ENCODE measurements at regions not wholly inside any gene's neighbourhood (a gene's known extent, or its start where the extent isn't known, plus 50 kb on each side); places are given as distances from the start of the nearest gene placed in this dataset.
"Not testable (repeated sequence)": the region's sequence is repeated elsewhere in the genome, so short reads cannot be mapped to it uniquely, and the experiment has no call there.

- no peaks in the 10 kb centered on the region for H3K4me1 ChIP-seq (ENCODE audit: control insufficient read depth in 4 of 4, insufficient read depth in 4 of 4, low read length in 3 of 4)
- H3K27ac ChIP-seq (ENCODE audit: low read depth in 1 of 2, low read length in 2 of 2) = no peak overlapping the region
- H3K27me3 ChIP-seq (ENCODE audit: control insufficient read depth in 4 of 4, insufficient read depth in 4 of 4, low read length in 3 of 4) = no peaks in the 10 kb centered on the region
- H3K36me3 ChIP-seq (ENCODE audit: control insufficient read depth in 4 of 4, insufficient read depth in 3 of 4, low read depth in 1 of 4, low read length in 3 of 4) = no peaks in the 10 kb centered on the region
- H3K4me3 ChIP-seq (ENCODE audit: low read depth in 1 of 3, low read length in 3 of 3) = no peak overlapping the region
- H3K9ac ChIP-seq (ENCODE audit: low read depth in 1 of 2, low read length in 2 of 2) = no peak overlapping the region
- peaks cover 0 to 2% (median 0%) of the 10 kb centered on the region in 4 donors for H3K9me3 ChIP-seq (ENCODE audit: control insufficient read depth in 4 of 4, low read length in 3 of 4)
- no peak for DNase-seq (ENCODE audit: low spot score)
- no peak for TF ChIP-seq RAD21 (IDR thresholded peaks at IDR 0.05)
- no peak for TF ChIP-seq MAX (IDR thresholded peaks at IDR 0.05)
- no peak for TF ChIP-seq EGR1 (IDR thresholded peaks at IDR 0.05; ENCODE audit: low read depth in 2 of 2)
- no peak for TF ChIP-seq REST (IDR thresholded peaks at IDR 0.05)
- no peak for TF ChIP-seq FOXA2 (IDR thresholded peaks at IDR 0.05)
- TF ChIP-seq GABPA (IDR thresholded peaks at IDR 0.05 in 1 of 2, conservative IDR thresholded peaks at IDR 0.05 in 1 of 2) = no peak
- no peak for TF ChIP-seq ZBTB33 (IDR thresholded peaks at IDR 0.05)
- TF ChIP-seq TAF1 (conservative IDR thresholded peaks at IDR 0.05) = no peak
- TF ChIP-seq CTCF (IDR thresholded peaks at IDR 0.05; ENCODE audit: low read depth, low read length, missing input control) = no peak
- no peak for TF ChIP-seq NR2F2 (IDR thresholded peaks at IDR 0.05)
- TF ChIP-seq RXRA (IDR thresholded peaks at IDR 0.05) = no peak
- no peak for TF ChIP-seq HNF4A (conservative IDR thresholded peaks at IDR 0.05)
- TF ChIP-seq SP1 (IDR thresholded peaks at IDR 0.05) = no peak
- no peak for TF ChIP-seq FOXA1 (IDR thresholded peaks at IDR 0.05)
- TF ChIP-seq JUND (IDR thresholded peaks at IDR 0.05) = no peak
- TF ChIP-seq HNF4G (IDR thresholded peaks at IDR 0.05) = no peak
- TF ChIP-seq ATF3 (IDR thresholded peaks at IDR 0.05) = no peak
- TF ChIP-seq YY1 (IDR thresholded peaks at IDR 0.05) = no peak
- WGBS = 68% methylated on average over 4 of the region's 4 CpGs
Observed at GRCh38 chr15:47908950-47909670, 191.8 kb downstream of the SEMA6D start.

GRCh38 chr15:47912910-47913309, 195.6 kb downstream of the SEMA6D start:
- H3K36me3 ChIP-seq (ENCODE audit: control insufficient read depth in 4 of 4, insufficient read depth in 3 of 4, low read depth in 1 of 4, low read length in 3 of 4); H3K9me3 ChIP-seq (ENCODE audit: control insufficient read depth in 4 of 4, low read length in 3 of 4); H3K27me3 ChIP-seq (ENCODE audit: control insufficient read depth in 4 of 4, insufficient read depth in 4 of 4, low read length in 3 of 4); DNase-seq (ENCODE audit: low spot score); H3K27ac ChIP-seq (ENCODE audit: low read depth in 1 of 2, low read length in 2 of 2); H3K4me1 ChIP-seq (ENCODE audit: control insufficient read depth in 4 of 4, insufficient read depth in 4 of 4, low read length in 3 of 4); H3K9ac ChIP-seq (ENCODE audit: low read depth in 1 of 2, low read length in 2 of 2); H3K4me3 ChIP-seq (ENCODE audit: low read depth in 1 of 3, low read length in 3 of 3): not testable (repeated sequence)
- 84% methylated on average over 6 of the region's 6 CpGs for WGBS

All from liver (tissue), 8 donors.